Neural cell (in vitro differentiated cells): ENCODE measurements at regions not wholly inside any gene's neighbourhood (a gene's known extent, or its start where the extent isn't known, plus 50 kb on each side); places are given as distances from the start of the nearest gene placed in this dataset.

ENCODE experiments used
- H2AFZ ChIP-seq: fragments of 200-600, 300-800 bp; sonication (generic), shearing (Covaris generic); 2 replicates; pipeline ENCODE4 v1.6.0; 2014; ENCODE audit warnings: low read depth, mild to moderate bottlenecking, antibody characterized with exemption, low read length, moderate library complexity
- H3F3A ChIP-seq: fragments of 200-600 bp; shearing (Covaris generic); 2 replicates; pipeline ENCODE4 v1.6.1; 2016; ENCODE audit warnings: mild to moderate bottlenecking, moderate library complexity, mixed read lengths, antibody characterized with exemption, low read length; ENCODE audit not compliant: insufficient read depth, poor library complexity, severe bottlenecking
- H3K27ac ChIP-seq: fragments of 200-600, 300-800 bp; sonication (generic), shearing (Covaris generic); 2 replicates; pipeline ENCODE4 v1.5.1; 2014; ENCODE audit warnings: mild to moderate bottlenecking, low read length, moderate library complexity
- H3K27me3 ChIP-seq: fragments of 300-800, 200-600 bp; sonication (generic), shearing (Covaris generic); 2 replicates; pipeline ENCODE4 v1.6.0; 2014; ENCODE audit warnings: mild to moderate bottlenecking, low read depth, low read length, moderate library complexity; ENCODE audit not compliant: insufficient read depth
- H3K36me3 ChIP-seq: fragments of 300-800, 200-600 bp; sonication (generic), shearing (Covaris generic); 2 replicates; pipeline ENCODE4 v1.5.1; 2014; ENCODE audit warnings: mild to moderate bottlenecking, antibody characterized with exemption, low read length, moderate library complexity; ENCODE audit not compliant: insufficient read depth
- H3K4me2 ChIP-seq: fragments of 300-800, 200-600 bp; sonication (generic), shearing (Covaris generic); 2 replicates; pipeline ENCODE4 v1.6.0; 2014; ENCODE audit warnings: mild to moderate bottlenecking, low read length
- H3K4me3 ChIP-seq: fragments of 300-800, 200-600 bp; sonication (generic), shearing (Covaris generic); 2 replicates; pipeline ENCODE4 v1.5.1; 2014; ENCODE audit warnings: mild to moderate bottlenecking, low read length, moderate library complexity
- H3K79me2 ChIP-seq: fragments of 200-600 bp; shearing (Covaris generic); replicated peaks from 2 replicates; pipeline ENCODE4 v1.6.0; 2014; ENCODE audit warnings: mild to moderate bottlenecking, low read length, moderate library complexity; ENCODE audit not compliant: insufficient read depth
- H3K9ac ChIP-seq: fragments of 300-800, 200-600 bp; sonication (generic), shearing (Covaris generic); 2 replicates; pipeline ENCODE4 v1.6.1; 2016; ENCODE audit warnings: mild to moderate bottlenecking, low read length, mixed read lengths
- H3K9me2 ChIP-seq: fragments of 200-600 bp; shearing (Covaris generic); 2 replicates; pipeline ENCODE4 v1.6.1; 2016; ENCODE audit warnings: mild to moderate bottlenecking, low read length, mixed read lengths; ENCODE audit not compliant: insufficient read depth
- H3K9me3 ChIP-seq: fragments of 200-600, 300-800 bp; sonication (generic), shearing (Covaris generic); 2 replicates; pipeline ENCODE4 v1.6.1; 2016; ENCODE audit warnings: mild to moderate bottlenecking, mixed run types, low read length, moderate library complexity, mixed read lengths
- H4K20me1 ChIP-seq: fragments of 200-600 bp; shearing (Covaris generic); 2 replicates; pipeline ENCODE4 v1.6.1; 2016; ENCODE audit warnings: mild to moderate bottlenecking, mixed run types; ENCODE audit not compliant: insufficient read depth
- EP300 ChIP-seq: fragments of 450-650 bp; conservative IDR thresholded peaks from 2 replicates; pipeline ENCODE4 v1.6.1; 2014; ENCODE audit warnings: antibody characterized with exemption, mild to moderate bottlenecking, moderate library complexity; ENCODE audit not compliant: poor library complexity, severe bottlenecking
- EZH2 ChIP-seq: fragments of 200-600, 300-800 bp; shearing (Covaris generic), sonication (generic); IDR thresholded peaks from 2 replicates; pipeline ENCODE4 v1.6.1; 2014; ENCODE audit warnings: antibody characterized with exemption, low read length, borderline replicate concordance, mild to moderate bottlenecking; ENCODE audit not compliant: insufficient read depth, poor library complexity, severe bottlenecking
- MXI1 ChIP-seq: fragments of 450-650 bp; conservative IDR thresholded peaks from 2 replicates; pipeline ENCODE4 v1.6.1; 2014; ENCODE audit warnings: antibody characterized with exemption, mild to moderate bottlenecking; ENCODE audit not compliant: poor library complexity, severe bottlenecking
- POLR2AphosphoS5 ChIP-seq: IDR thresholded peaks from 2 replicates; pipeline ENCODE4 v1.6.1; 2012
- RAD21 ChIP-seq: fragments of 450-650 bp; conservative IDR thresholded peaks from 2 replicates; pipeline ENCODE4 v1.6.1; 2014; ENCODE audit warnings: antibody characterized with exemption, mild to moderate bottlenecking, moderate library complexity
- SMC3 ChIP-seq: fragments of 450-650 bp; conservative IDR thresholded peaks from 2 replicates; pipeline ENCODE4 v1.6.1; 2014; ENCODE audit warnings: antibody characterized with exemption, mild to moderate bottlenecking, moderate library complexity; ENCODE audit not compliant: poor library complexity
- TAF1 ChIP-seq: IDR thresholded peaks from 2 replicates; pipeline ENCODE4 v1.6.1; 2012; ENCODE audit warnings: low read depth
- TF ChIP-seq, protein P1 (sequence below): fragments of 450-650 bp; IDR thresholded peaks from 2 replicates; pipeline ENCODE4 v1.5.1; 2014; ENCODE audit warnings: antibody characterized with exemption, mild to moderate bottlenecking, moderate library complexity; ENCODE audit not compliant: poor library complexity, severe bottlenecking
- TF ChIP-seq, protein P2 (sequence below): IDR thresholded peaks from 2 replicates; pipeline ENCODE4 v1.6.1; 2012; ENCODE audit warnings: borderline replicate concordance

DNA sequence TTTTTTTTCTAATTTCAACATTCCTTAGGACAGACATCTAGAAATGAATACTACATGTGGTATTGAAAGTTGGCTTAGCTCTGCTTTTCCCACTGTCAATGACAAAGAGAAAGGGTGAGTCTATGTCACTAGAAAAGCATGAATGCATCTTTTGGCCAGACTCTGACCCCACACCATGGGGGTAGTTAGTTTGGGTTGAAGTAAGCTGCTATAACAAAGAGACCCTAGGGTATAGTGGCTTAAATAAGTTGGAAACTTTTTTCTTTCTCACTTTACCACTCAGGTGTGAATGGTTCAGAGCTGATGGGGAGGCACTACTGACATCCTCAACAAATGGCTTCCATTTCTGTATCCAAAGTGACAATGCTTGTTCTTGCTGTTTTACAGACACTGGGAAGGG, 161.5 kb downstream of the DLEU7 start:
- no peaks in the 10 kb centered on the region for H3F3A ChIP-seq

DNA sequence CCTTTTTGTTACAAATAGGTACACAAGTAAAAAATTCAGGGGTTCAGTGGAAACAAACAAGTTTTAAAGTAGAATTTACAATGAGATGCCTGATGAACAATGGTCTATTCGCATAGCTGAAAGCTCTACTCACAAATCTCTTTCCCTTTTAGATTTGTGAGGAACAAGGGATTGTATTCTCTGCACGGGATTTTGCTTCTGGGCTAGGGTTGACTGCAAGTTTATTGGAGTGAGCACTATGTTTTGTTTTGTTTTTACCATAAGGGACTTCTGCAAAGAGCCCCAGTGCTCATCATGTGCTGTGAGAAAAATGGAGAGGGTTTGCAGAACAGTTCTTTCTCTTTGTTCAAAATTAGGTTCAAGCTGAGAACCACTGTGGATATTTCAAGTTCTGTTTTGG, 160.5 kb downstream of the DLEU7 start:
- TF ChIP-seq TAF1 (no peak), MXI1 (no peak)
- no peaks in the 10 kb centered on the region for H4K20me1 ChIP-seq
- no peaks in the 10 kb centered on the region for H3K79me2 ChIP-seq
- no peak overlapping the region for H3K4me2 ChIP-seq
- no peaks in the 10 kb centered on the region for H3K27me3 ChIP-seq
- H2AFZ ChIP-seq = no peak overlapping the region
- no peaks in the 10 kb centered on the region for H3F3A ChIP-seq
- H3K27ac ChIP-seq = no peak overlapping the region
- no peak overlapping the region for H3K4me3 ChIP-seq
- H3K9me3 ChIP-seq = no peaks in the 10 kb centered on the region
- H3K36me3 ChIP-seq = no peaks in the 10 kb centered on the region
- no peaks in the 10 kb centered on the region for H3K9me2 ChIP-seq
- H3K9ac ChIP-seq = no peak overlapping the region

More for the DNA sequence above, 161.5 kb downstream of the DLEU7 start:
- no peak overlapping the region for H3K9ac ChIP-seq
- TF ChIP-seq EP300 (no peak), POLR2AphosphoS5 (no peak), EZH2 (no peak), SMC3 (no peak), RAD21 (no peak), TAF1 (no peak), MXI1 (no peak)
- TF ChIP-seq, protein P1, sequence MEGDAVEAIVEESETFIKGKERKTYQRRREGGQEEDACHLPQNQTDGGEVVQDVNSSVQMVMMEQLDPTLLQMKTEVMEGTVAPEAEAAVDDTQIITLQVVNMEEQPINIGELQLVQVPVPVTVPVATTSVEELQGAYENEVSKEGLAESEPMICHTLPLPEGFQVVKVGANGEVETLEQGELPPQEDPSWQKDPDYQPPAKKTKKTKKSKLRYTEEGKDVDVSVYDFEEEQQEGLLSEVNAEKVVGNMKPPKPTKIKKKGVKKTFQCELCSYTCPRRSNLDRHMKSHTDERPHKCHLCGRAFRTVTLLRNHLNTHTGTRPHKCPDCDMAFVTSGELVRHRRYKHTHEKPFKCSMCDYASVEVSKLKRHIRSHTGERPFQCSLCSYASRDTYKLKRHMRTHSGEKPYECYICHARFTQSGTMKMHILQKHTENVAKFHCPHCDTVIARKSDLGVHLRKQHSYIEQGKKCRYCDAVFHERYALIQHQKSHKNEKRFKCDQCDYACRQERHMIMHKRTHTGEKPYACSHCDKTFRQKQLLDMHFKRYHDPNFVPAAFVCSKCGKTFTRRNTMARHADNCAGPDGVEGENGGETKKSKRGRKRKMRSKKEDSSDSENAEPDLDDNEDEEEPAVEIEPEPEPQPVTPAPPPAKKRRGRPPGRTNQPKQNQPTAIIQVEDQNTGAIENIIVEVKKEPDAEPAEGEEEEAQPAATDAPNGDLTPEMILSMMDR = no peak
- TF ChIP-seq, protein P2, sequence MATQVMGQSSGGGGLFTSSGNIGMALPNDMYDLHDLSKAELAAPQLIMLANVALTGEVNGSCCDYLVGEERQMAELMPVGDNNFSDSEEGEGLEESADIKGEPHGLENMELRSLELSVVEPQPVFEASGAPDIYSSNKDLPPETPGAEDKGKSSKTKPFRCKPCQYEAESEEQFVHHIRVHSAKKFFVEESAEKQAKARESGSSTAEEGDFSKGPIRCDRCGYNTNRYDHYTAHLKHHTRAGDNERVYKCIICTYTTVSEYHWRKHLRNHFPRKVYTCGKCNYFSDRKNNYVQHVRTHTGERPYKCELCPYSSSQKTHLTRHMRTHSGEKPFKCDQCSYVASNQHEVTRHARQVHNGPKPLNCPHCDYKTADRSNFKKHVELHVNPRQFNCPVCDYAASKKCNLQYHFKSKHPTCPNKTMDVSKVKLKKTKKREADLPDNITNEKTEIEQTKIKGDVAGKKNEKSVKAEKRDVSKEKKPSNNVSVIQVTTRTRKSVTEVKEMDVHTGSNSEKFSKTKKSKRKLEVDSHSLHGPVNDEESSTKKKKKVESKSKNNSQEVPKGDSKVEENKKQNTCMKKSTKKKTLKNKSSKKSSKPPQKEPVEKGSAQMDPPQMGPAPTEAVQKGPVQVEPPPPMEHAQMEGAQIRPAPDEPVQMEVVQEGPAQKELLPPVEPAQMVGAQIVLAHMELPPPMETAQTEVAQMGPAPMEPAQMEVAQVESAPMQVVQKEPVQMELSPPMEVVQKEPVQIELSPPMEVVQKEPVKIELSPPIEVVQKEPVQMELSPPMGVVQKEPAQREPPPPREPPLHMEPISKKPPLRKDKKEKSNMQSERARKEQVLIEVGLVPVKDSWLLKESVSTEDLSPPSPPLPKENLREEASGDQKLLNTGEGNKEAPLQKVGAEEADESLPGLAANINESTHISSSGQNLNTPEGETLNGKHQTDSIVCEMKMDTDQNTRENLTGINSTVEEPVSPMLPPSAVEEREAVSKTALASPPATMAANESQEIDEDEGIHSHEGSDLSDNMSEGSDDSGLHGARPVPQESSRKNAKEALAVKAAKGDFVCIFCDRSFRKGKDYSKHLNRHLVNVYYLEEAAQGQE = no peak
- H3K4me2 ChIP-seq = no peak overlapping the region
- H3K4me3 ChIP-seq = no peak overlapping the region
- no peak overlapping the region for H2AFZ ChIP-seq
- H3K27me3 ChIP-seq = no peaks in the 10 kb centered on the region
- no peaks in the 10 kb centered on the region for H3K79me2 ChIP-seq
- H3K36me3 ChIP-seq = no peaks in the 10 kb centered on the region
- no peaks in the 10 kb centered on the region for H3K9me3 ChIP-seq
- no peak overlapping the region for H3K27ac ChIP-seq
- no peaks in the 10 kb centered on the region for H3K9me2 ChIP-seq
- H4K20me1 ChIP-seq = no peaks in the 10 kb centered on the region

DNA sequence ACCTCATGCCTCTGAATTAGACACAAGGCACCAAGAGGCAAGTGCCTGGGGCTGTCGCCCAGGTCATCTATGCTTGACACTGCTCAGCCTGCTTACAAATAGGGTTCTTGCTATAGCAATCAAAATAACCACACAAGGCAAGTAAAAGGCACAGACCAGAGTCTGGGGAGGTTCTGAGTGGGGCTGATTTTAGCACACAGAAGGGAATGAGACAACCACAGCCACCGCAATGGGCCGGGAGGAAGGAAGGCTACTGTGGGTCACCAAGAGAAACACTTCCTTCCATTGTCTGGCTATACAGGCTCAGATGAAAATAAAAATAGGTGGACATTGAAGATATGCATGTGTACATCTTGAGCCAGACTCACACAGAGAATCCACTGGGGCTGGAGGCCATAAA, 159.1 kb downstream of the DLEU7 start:
- no peak overlapping the region for H3K9ac ChIP-seq
- H3K27me3 ChIP-seq = no peaks in the 10 kb centered on the region
- no peaks in the 10 kb centered on the region for H3K9me2 ChIP-seq
- no peak overlapping the region for H3K4me3 ChIP-seq
- no peak overlapping the region for H2AFZ ChIP-seq
- H3F3A ChIP-seq = no peaks in the 10 kb centered on the region
- H3K9me3 ChIP-seq = no peaks in the 10 kb centered on the region
- H3K79me2 ChIP-seq = no peaks in the 10 kb centered on the region
- H3K36me3 ChIP-seq = no peaks in the 10 kb centered on the region
- no peaks in the 10 kb centered on the region for H4K20me1 ChIP-seq
- no peak overlapping the region for H3K27ac ChIP-seq
- TF ChIP-seq, protein P1 = no peak
- TF ChIP-seq EP300 (no peak), EZH2 (no peak), RAD21 (no peak)
- TF ChIP-seq, protein P2 = no peak
- no peak overlapping the region for H3K4me2 ChIP-seq
